ENCODE measurements at regions not wholly inside any gene's neighbourhood (a gene's known extent, or its start where the extent isn't known, plus 50 kb on each side); places are given as distances from the start of the nearest gene placed in this dataset.
"Not testable (repeated sequence)": the region's sequence is repeated elsewhere in the genome, so short reads cannot be mapped to it uniquely, and the experiment has no call there.

DNA sequence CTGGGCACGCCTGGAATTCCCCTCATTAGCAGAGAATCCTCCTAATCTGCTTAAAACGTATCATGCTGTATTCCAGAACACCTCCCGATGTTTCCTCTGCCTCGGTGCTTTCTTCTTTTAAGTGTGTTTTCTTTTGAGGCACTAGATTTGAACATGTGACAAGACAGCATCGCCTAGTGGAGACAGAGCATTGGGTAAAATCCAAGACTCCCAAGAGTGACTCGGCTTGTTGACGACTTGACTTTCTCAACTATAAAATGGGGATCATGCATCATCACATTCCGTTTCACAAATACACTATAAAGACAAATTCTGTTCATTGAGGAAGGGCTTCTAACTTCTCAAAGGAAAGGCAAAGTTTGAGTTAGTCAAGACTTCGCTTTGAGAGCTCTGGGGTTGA is 105.6 kb upstream of the RNF32 start:
- Mint-ChIP-seq H3K4me1 (no peaks in the 10 kb centered on the region), H3K27ac (no peak overlapping the region), H3K4me3 (no peak overlapping the region), H3K9me3 (no peaks in the 10 kb centered on the region), H3K36me3 (ENCODE audit: low read depth) (no peaks in the 10 kb centered on the region), H3K27me3 (peaks cover 3% of the 10 kb centered on the region)
- ATAC-seq (replicated peaks): no peak

DNA sequence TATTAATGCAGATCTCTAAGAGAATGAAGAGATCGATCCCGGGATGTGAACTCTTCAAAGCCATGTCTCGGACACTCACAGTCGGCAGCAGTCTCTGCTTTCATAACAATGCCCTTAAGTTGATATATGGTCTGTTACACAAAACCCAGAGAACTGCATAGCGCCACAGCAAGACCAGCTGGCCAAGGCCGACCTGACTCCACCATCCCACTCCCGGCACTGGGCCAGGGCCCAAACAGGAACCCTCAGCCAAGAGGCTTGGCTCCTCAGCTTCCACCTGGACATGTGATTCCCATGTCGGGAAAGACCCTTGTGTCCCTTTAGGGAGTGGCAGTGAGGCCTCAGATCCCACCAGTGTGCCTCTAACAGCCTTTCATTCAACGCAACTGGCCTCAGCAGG is 106.6 kb upstream of the RNF32 start:
- no peak overlapping the region for H3K4me3 Mint-ChIP-seq
- H3K4me1 Mint-ChIP-seq: no peaks in the 10 kb centered on the region
- H3K9me3 Mint-ChIP-seq: no peaks in the 10 kb centered on the region
- no peak for ATAC-seq (replicated peaks)
- no peaks in the 10 kb centered on the region for H3K36me3 Mint-ChIP-seq (ENCODE audit: low read depth)
- H3K27ac Mint-ChIP-seq: no peak overlapping the region
- H3K27me3 Mint-ChIP-seq: no peaks in the 10 kb centered on the region

DNA sequence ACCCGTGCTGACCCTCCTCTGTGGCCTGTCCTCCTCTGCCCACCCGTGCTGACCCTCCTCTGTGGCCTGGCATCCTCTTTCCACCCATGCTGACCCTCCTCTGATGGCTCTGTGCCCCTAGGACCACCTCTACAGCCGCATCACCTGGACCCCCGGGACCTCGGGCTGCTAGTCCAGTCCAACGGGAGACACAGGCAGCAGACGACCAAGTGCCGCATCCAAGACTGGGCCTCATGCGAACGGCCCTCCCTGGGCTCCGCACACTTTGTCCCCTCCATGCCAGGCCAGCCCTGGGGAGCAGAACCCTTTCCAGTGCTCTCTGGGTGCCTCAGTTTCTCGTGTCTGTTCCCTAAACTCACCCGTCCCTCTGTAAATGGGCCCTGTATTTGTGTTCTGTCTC is 107.2 kb upstream of the RNF32 start:
- Mint-ChIP-seq H3K27ac (no peak overlapping the region), H3K36me3 (ENCODE audit: low read depth) (no peaks in the 10 kb centered on the region), H3K27me3 (no peaks in the 10 kb centered on the region), H3K4me3 (no peak overlapping the region), H3K9me3 (no peaks in the 10 kb centered on the region), H3K4me1 (no peaks in the 10 kb centered on the region)
- ATAC-seq (replicated peaks): no peak

DNA sequence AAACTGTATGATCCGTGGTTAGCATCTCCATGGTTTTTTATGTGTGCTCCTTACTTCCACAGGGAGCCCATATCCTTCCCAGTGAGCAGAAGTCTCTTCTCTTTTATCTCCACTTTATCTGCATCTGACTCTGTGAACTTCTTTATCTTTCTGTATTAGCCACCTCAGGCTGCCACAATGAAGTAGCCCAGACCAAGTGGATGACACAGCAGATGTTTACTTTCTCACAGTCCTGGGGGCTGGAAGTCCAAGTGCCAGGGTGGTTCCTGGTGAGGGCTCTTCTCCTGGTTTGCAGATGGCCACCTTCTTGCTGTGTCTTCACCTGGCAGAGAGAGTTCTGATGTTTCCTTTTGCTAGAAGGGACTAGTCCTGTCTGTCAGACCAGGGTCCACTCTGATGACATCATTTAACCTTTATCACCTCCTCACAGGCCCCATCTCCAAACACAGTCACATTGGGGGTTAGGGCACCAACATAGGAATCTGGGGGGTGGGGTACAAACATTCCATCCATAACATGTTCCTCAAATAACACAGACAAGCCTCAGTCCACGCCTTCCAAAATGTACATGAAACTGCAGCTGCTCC is 108.5 kb upstream of the RNF32 start:
- Mint-ChIP-seq H3K27ac (no peak overlapping the region), H3K4me1 (no peaks in the 10 kb centered on the region), H3K27me3 (no peaks in the 10 kb centered on the region), H3K4me3 (no peak overlapping the region), H3K9me3 (no peaks in the 10 kb centered on the region), H3K36me3 (ENCODE audit: low read depth) (no peaks in the 10 kb centered on the region)
- no peak for ATAC-seq (replicated peaks)

DNA sequence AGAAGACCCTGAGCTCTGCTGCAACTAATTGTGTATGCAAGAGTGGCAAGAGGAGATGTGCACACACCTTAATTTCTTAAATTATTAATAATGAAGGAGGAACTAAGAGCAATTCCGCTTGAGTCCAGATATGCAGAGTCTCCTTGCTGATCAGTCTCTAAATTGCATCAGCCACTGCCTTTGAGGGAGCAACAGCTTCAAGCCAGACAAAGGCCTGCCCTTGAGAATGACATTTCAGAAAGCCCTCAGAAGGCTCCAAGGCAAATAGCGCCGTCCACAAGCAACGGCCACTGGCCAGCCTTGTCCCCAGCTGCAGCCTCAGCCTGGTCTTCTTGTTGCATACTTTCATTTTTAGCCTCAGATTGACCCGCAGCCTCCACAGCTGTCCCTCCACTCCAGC is 110.6 kb upstream of the RNF32 start:
- H3K9me3 Mint-ChIP-seq: no peaks in the 10 kb centered on the region
- no peak for ATAC-seq (replicated peaks)
- peaks cover 4% of the 10 kb centered on the region for H3K27me3 Mint-ChIP-seq
- H3K4me3 Mint-ChIP-seq: no peak overlapping the region
- no peaks in the 10 kb centered on the region for H3K36me3 Mint-ChIP-seq (ENCODE audit: low read depth)
- no peak overlapping the region for H3K27ac Mint-ChIP-seq
- no peaks in the 10 kb centered on the region for H3K4me1 Mint-ChIP-seq

DNA sequence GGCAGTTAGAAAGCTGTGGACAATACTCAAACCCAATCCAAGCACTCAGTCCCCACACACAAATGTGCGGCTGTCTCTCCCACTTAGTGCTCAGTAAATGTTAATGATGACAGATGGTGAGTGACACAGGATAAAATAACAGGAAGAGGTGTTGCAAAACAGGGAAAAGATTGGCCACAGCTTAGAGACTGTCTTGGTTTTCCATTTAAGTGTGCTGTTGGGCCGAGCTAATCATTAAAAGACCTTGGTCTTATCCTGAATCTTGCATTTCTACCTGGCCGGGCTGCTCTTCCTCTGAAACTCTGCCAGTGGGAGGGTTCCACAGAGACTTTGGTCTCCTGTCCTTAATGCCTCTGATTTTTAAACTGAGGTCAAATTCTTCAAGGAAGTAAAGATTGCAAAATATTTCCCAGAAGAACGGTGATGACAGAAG is 113.1 kb upstream of the RNF32 start:
- no peaks in the 10 kb centered on the region for H3K9me3 Mint-ChIP-seq
- no peaks in the 10 kb centered on the region for H3K4me1 Mint-ChIP-seq
- ATAC-seq (replicated peaks): no peak
- H3K27ac Mint-ChIP-seq: no peak overlapping the region
- no peaks in the 10 kb centered on the region for H3K36me3 Mint-ChIP-seq (ENCODE audit: low read depth)
- no peak overlapping the region for H3K4me3 Mint-ChIP-seq
- H3K27me3 Mint-ChIP-seq: peaks cover 4% of the 10 kb centered on the region

DNA sequence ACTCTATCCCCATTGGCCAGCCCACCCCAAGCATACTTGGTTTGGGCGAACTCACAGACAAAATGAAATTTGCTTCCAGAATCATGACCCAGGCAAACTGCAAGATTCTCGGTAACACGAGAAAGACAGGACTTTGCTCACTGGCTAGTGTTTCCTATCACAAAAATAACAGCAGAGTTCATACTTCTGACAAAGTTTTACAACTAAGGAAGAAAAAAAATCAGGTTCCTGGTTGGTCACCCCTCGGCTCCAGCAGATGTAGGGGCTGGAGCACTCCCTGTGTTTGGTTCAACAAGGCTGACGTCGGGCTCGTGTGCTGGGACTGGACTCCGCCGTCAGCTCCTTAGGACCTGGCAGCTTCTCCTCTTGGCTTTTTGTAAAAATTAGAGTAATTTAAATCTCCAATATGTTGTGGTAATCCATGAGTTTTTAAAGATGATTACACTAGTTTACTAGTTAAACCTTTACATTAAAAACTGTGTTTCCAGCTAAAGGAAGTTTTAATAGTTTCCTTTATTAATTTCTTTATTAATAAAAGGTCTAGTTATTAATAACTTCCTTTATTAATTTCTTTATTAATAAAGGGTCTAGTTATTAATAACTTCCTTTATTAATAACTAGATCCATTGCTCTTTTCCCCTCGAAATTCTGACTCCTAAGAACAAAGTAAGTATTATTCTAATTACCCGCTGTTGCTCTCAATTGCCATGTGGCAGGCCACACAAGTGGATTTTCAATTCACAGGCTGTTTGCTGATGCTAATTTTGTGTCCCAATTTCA is 115.6 kb upstream of the RNF32 start:
- ATAC-seq (replicated peaks): no peak
- peaks cover 4% of the 10 kb centered on the region for H3K27me3 Mint-ChIP-seq
- H3K36me3 Mint-ChIP-seq (ENCODE audit: low read depth): no peaks in the 10 kb centered on the region
- H3K4me1 Mint-ChIP-seq: no peaks in the 10 kb centered on the region
- H3K4me3 Mint-ChIP-seq: no peak overlapping the region
- no peak overlapping the region for H3K27ac Mint-ChIP-seq
- no peaks in the 10 kb centered on the region for H3K9me3 Mint-ChIP-seq

DNA sequence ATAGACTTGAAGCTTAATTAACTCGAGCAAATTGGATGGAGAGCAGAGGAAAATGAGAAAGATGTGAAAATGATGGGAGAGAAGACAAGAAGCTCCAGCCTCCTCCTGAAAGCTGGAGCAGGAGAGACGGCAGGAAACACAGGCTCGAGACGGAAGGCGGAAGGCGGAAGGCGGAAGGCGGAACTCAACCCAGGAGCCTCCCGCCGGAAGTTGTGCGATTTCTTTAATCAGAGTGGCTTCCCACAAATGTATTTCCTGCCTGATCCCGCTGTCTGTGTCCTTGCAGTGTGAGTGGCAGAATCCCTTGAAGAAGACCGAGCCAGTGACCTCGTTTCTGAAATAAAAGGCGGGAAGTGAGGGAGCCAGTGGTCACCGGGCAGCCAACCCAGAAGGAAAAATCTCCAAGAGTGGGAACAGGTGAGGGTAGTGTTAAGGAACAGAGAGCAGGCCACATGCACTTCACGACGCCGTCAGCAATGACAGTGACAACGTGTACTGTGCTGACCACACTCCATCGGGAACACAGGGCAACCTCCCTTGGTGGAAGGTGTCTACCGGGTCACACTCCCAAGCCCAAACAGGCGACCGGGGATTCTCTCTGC is 117.0 kb upstream of the RNF32 start:
- no peak overlapping the region for H3K27ac Mint-ChIP-seq
- ATAC-seq (replicated peaks): no peak
- H3K27me3 Mint-ChIP-seq: peaks cover 4% of the 10 kb centered on the region
- no peaks in the 10 kb centered on the region for H3K36me3 Mint-ChIP-seq (ENCODE audit: low read depth)
- no peaks in the 10 kb centered on the region for H3K9me3 Mint-ChIP-seq
- no peak overlapping the region for H3K4me3 Mint-ChIP-seq
- no peaks in the 10 kb centered on the region for H3K4me1 Mint-ChIP-seq

DNA sequence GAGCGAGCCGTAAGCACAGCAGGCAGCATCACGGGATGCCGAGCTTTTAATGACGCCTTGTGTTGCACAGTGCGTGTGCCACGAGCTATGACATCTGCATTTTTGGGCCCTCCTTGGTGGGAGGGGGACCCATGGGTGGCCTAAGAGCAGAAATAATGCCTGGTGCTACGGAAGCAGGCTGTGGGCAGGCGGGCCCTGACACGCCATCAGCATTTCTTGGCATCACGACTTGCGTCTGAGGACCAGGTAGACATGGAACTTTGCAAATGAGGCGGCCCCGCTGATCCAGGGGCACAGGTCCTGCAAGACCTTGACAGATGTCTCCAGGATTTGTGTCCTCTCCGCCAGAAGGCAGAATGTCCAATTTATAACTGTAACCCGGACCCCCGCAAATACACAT is 117.8 kb upstream of the RNF32 start:
- ATAC-seq (replicated peaks): no peak
- no peak overlapping the region for H3K4me3 Mint-ChIP-seq
- H3K36me3 Mint-ChIP-seq (ENCODE audit: low read depth): no peaks in the 10 kb centered on the region
- H3K9me3 Mint-ChIP-seq: no peaks in the 10 kb centered on the region
- no peaks in the 10 kb centered on the region for H3K4me1 Mint-ChIP-seq
- H3K27ac Mint-ChIP-seq: no peak overlapping the region
- peaks cover 4% of the 10 kb centered on the region for H3K27me3 Mint-ChIP-seq

DNA sequence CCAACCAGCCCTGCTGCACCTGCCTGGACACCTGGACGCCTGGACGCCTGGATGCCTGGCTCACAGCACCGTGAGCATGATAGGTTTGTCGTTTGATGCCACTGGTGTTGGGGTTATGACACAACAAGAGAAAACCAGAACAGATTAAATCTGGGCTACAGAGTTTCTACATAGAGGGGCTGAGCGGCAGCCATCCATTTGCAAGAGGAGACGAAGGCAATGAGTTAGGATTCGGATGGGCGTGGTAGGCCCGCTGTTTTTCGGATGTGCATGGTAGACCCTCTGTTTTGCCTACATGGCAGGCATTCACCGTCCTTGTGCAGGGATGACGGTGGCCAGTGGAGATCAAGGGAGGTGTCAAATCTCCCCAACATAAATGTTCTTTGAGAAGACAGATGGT is 121.5 kb upstream of the RNF32 start:
- H3K27ac Mint-ChIP-seq: no peak overlapping the region
- no peaks in the 10 kb centered on the region for H3K36me3 Mint-ChIP-seq (ENCODE audit: low read depth)

DNA sequence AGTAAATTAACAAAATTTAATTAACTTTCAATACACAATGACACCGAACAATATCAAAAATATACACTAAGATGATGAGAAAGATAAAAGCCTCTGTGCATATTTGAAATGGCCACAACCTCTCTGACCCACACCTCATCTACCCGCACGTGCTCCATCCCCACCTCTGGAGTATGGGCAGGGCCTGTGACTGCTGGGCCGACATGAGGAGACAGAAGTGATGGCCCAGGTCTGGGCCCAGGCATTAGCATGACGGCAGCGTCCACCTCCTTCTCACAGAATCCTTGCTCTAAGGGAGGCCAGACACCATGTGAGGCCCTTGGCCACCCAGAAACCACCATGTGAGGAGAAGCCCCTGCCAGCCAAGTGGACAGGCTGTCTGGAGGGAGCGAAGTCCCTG is 122.1 kb upstream of the RNF32 start:
- no peak for ATAC-seq (replicated peaks)
- Mint-ChIP-seq H3K9me3 (no peaks in the 10 kb centered on the region), H3K27ac (no peak overlapping the region), H3K4me3 (no peak overlapping the region), H3K27me3 (peaks cover 4% of the 10 kb centered on the region), H3K4me1 (no peaks in the 10 kb centered on the region), H3K36me3 (ENCODE audit: low read depth) (no peaks in the 10 kb centered on the region)

More for the DNA sequence above, 121.5 kb upstream of the RNF32 start:
- Mint-ChIP-seq H3K9me3 (no peaks in the 10 kb centered on the region), H3K4me1 (no peaks in the 10 kb centered on the region), H3K27me3 (peaks cover 4% of the 10 kb centered on the region), H3K4me3 (no peak overlapping the region)
- no peak for ATAC-seq (replicated peaks)

DNA sequence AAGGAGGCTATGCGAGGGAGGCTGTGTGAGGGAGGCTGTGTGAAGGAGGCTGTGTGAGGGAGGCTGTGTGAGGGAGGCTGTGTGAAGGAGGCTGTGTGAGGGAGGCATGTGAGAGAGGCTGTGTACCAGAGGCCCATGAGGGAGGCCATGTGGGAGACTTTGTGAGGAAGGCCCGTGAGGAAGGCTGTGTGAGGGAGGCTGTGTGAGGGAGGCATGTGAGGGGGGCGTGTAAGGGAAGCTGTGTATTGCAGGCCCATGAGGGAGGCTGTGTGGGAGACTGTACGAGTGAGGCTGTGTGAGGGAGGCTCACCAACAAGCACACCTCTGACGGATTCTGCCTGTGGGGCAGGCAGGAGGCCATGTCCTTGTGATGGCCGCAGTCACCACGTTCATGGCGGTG is 122.7 kb upstream of the RNF32 start:
- H3K9me3 Mint-ChIP-seq; H3K27ac Mint-ChIP-seq; H3K36me3 Mint-ChIP-seq (ENCODE audit: low read depth); H3K4me1 Mint-ChIP-seq; H3K27me3 Mint-ChIP-seq; ATAC-seq (replicated peaks); H3K4me3 Mint-ChIP-seq: not testable (repeated sequence)

DNA sequence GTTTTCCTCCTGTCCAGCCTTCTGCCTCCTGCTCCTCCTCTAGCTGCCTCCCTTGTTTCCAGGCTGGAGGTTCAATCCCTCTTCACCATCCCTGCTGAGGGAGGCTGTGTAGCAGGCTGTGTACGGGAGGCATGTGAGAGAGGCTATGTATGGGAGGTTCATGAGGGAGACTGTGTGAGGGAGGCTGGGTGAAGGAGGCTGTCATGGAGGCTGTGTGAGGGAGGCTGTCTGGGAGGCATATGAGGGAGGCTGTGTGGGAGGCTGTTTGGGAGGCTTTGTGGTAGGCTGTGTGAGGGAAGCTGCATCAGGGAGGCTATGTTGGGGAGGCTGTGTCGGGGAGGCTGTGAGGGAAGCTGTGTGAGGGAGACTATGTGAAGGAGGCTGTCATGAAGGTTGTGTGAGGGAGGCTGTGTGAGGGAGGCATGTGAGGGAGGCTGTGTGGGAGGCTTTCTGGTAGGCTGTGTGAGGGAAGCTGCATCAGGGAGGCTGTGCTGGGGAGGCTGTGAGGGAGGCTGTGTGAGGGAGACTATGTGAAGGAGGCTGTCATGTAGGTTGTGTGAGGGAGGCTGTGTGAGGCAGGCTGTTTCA is 123.7 kb upstream of the RNF32 start:
- H3K9me3 Mint-ChIP-seq: no peaks in the 10 kb centered on the region

DNA sequence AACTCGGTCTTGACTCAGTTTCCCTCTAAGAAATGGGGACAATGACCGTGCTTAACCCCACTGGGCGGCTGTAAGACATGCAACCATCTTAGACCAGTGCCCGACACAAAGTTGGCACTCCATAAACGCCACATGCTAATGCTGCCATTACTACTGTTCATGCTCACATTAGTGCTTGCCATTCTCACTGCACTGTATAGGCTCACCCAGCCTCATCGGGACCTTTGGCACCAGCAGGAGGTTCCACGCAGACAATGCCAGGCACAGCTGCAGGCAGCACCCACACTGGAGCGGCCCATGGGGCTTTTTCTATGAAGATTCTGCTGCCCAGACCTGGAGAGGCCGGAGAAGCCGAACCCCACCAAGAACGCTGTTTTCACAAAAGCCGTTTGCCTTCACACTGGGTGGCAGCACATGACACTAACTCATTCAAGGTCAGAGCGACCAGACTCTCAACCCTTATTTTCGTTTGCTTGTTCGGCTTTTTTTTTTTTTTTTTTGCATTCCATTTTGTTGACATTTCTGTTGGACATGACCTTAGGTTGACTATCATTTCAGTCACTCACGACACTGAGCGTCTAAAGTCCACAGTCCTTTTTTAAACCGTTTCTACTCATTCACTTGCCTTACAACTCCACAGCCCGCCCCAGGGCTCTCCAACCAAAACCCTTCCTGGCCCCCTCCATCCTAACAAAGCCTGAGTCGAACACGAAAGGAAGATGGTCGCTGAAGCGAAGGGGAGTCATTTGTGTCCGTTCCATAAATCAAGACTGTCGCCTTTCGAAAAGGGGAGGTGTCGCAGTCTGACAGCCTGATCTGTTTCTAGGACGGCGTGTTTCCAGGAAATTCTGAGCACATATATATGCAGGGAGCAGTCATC is 124.4 kb upstream of the RNF32 start:
- H3K4me3 Mint-ChIP-seq: no peak overlapping the region
- no peak overlapping the region for H3K27ac Mint-ChIP-seq
- peaks cover 2% of the 10 kb centered on the region for H3K9me3 Mint-ChIP-seq
- H3K27me3 Mint-ChIP-seq: peaks cover 4% of the 10 kb centered on the region
- ATAC-seq (replicated peaks): no peak
- no peaks in the 10 kb centered on the region for H3K4me1 Mint-ChIP-seq
- H3K36me3 Mint-ChIP-seq (ENCODE audit: low read depth): no peaks in the 10 kb centered on the region

More for the DNA sequence above, 123.7 kb upstream of the RNF32 start:
- Mint-ChIP-seq H3K4me1 (no peaks in the 10 kb centered on the region), H3K27ac (no peak overlapping the region), H3K4me3 (no peak overlapping the region), H3K36me3 (ENCODE audit: low read depth) (no peaks in the 10 kb centered on the region), H3K27me3 (peaks cover 4% of the 10 kb centered on the region)
- no peak for ATAC-seq (replicated peaks)

Data from activated T-helper 17 cell treated with anti-CD3 and anti-CD28 coated beads, Interleukin-2, amount 50 U/mL, for 72 hours (primary cell).